ENCODE measurements at regions not wholly inside any gene's neighbourhood (a gene's known extent, or its start where the extent isn't known, plus 50 kb on each side); places are given as distances from the start of the nearest gene placed in this dataset.

DNA sequence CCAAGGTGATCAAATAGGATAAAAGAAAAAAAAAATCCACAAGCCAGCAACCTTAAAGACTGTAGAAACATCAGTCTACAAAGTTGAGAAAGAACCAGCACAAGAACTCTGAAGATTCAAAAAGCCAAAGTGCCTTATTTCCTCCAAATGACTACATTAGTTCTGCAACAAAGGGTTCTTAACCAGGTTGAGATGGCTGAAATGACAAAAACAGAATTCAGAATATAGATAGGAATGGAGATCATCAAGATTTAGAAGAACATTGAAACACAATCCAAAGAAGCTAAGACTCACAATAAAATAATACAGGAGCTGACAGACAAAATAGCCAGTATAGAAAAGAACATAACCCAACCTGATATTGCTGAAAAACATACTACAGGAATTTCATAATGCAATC lies 156.5 kb upstream of the ZCCHC13 start:
- no peak for DNase-seq (ENCODE audit: low read depth)
- TF ChIP-seq POLR2A (IDR thresholded peaks at IDR 0.05; ENCODE audit: extremely low read depth, insufficient read length) (no peak), MYC (IDR thresholded peaks at IDR 0.05; ENCODE audit: low read depth, low read length) (no peak)
- TF ChIP-seq, protein P1, sequence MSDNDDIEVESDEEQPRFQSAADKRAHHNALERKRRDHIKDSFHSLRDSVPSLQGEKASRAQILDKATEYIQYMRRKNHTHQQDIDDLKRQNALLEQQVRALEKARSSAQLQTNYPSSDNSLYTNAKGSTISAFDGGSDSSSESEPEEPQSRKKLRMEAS (IDR thresholded peaks at IDR 0.05; ENCODE audit: low read depth, low read length) = no peak
- TF ChIP-seq, protein P2, sequence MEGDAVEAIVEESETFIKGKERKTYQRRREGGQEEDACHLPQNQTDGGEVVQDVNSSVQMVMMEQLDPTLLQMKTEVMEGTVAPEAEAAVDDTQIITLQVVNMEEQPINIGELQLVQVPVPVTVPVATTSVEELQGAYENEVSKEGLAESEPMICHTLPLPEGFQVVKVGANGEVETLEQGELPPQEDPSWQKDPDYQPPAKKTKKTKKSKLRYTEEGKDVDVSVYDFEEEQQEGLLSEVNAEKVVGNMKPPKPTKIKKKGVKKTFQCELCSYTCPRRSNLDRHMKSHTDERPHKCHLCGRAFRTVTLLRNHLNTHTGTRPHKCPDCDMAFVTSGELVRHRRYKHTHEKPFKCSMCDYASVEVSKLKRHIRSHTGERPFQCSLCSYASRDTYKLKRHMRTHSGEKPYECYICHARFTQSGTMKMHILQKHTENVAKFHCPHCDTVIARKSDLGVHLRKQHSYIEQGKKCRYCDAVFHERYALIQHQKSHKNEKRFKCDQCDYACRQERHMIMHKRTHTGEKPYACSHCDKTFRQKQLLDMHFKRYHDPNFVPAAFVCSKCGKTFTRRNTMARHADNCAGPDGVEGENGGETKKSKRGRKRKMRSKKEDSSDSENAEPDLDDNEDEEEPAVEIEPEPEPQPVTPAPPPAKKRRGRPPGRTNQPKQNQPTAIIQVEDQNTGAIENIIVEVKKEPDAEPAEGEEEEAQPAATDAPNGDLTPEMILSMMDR (IDR thresholded peaks at IDR 0.05; ENCODE audit: low read depth, low read length) = no peak
- no peak overlapping the region for H3K4me3 ChIP-seq (ENCODE audit: low read depth, low read length)

DNA sequence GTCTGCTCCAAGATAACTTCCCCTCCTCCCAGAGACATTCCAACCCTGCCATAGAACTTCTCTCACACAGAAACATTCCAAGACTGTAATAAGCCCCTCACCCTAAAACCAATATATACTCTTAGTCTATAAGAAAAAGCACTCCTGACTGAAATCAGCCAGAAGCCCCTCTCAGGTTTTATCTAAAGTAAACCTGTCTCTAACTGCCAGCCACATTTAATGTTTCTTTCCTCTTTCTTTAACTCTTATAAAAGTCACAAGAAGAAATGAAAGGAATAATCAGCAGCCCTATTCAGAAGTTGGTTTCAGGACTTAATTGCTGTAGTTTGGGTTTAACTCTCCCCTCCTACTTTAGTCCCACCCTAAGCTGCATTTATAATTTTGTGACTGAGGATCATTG lies 165.0 kb upstream of the ZCCHC13 start:
- TF ChIP-seq MYC (IDR thresholded peaks at IDR 0.05; ENCODE audit: low read depth, low read length) = no peak
- H3K4me3 ChIP-seq (ENCODE audit: low read depth, low read length) = no peak overlapping the region
- DNase-seq (ENCODE audit: low read depth) = no peak

DNA sequence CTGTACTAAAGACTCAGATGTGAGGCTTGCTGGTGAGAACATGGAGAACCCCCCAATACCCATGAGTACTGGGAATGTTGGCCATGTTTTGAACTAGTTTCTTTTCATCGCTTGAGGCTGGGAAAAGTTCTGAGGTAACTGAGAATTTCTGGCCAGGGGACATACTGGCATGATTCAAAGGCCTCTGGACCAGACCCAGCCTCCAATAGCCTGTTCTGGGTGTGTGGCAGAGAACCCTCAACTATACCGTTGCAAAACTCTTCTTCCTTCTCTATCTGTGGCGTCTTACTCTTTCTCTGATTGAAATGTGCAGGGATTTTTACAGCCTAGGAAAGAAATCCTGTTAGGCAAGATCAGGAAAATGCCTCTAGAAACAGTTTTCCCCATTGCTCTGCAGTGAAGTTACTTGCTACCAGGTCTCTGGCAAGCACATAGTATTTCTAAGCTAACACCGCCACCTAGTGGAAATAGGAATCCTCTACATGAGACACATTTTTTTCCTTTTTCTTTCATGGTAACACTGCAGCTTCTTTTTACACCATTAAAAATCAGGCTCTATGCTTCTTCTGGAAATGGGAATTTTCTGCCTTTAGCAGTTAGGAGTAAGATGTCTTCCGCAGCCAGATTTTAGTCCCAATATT lies 170.7 kb upstream of the ZCCHC13 start:
- TF ChIP-seq, protein P2 (IDR thresholded peaks at IDR 0.05; ENCODE audit: low read depth, low read length) = peak; percentile 44
- TF ChIP-seq, protein P1 (IDR thresholded peaks at IDR 0.05; ENCODE audit: low read depth, low read length) = no peak
- TF ChIP-seq MYC (IDR thresholded peaks at IDR 0.05; ENCODE audit: low read depth, low read length) (no peak), POLR2A (IDR thresholded peaks at IDR 0.05; ENCODE audit: extremely low read depth, insufficient read length) (no peak)
- no peak overlapping the region for H3K4me3 ChIP-seq (ENCODE audit: low read depth, low read length)
- peak; percentile 69 for DNase-seq (ENCODE audit: low read depth)

DNA sequence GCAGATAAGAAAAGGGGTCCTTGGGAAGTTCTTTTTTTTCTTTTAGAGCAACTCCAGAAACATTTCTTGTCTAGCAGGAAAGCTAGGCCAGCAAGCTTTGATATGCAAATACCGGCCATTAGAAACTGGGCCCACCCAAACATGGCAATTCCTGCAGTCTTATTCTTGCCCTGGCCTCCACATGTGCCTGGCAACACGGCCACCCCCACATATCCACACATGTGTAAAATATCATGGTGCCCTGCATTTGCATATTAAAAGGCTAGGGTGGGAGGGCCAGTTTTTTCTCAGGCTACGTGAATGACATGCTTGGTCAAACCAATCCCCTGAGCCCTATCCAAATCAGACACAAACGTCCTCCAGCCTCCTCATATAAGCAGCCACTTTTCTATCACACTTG lies 171.7 kb upstream of the ZCCHC13 start:
- DNase-seq (ENCODE audit: low read depth) = no peak
- TF ChIP-seq POLR2A (IDR thresholded peaks at IDR 0.05; ENCODE audit: extremely low read depth, insufficient read length) (no peak), MYC (IDR thresholded peaks at IDR 0.05; ENCODE audit: low read depth, low read length) (no peak)
- TF ChIP-seq, protein P1 (IDR thresholded peaks at IDR 0.05; ENCODE audit: low read depth, low read length) = no peak
- TF ChIP-seq, protein P2 (IDR thresholded peaks at IDR 0.05; ENCODE audit: low read depth, low read length) = no peak

DNA sequence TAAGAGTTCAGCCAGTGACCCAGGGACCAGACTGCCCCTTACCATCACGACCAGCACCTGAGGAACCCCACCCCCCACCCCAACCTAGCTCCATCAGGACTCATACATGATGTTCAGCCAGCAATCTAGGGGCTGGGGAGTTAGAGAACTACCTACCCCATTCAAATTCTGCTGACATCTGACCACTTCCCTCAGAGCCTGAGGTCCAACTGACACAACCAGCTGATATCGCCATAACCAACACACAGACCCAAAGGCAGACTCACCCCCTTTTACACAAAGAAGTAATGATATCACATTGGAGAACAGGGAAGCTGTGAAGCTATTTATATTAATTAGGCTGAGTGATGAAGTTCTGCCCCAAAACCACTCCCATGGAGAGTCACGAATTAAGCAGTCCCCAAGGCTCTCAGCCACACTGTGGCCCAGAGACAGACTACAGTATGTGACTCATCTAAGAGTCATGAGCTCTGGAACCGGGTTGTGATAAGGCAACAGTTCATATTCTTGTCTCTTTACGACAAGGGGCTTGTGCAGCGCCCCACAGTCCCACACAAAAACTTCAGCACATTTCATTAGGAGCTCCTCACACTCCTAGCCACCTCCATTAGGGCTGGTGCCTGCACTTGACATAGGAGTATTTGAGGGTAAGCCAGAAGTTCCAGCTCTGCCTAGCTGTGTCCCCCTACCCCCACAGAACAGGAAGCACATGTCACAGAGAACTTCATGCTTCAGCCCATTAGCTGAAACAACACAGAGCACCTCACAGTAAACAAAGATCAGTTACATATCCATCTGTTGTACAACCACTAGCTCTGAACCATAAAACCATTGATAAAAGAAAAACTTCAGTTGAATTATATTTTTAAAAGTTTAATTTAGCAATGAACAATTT lies 184.7 kb upstream of the ZCCHC13 start:
- TF ChIP-seq, protein P2 (IDR thresholded peaks at IDR 0.05; ENCODE audit: low read depth, low read length) = no peak
- TF ChIP-seq, protein P1 (IDR thresholded peaks at IDR 0.05; ENCODE audit: low read depth, low read length) = peak; percentile 81
- TF ChIP-seq POLR2A (IDR thresholded peaks at IDR 0.05; ENCODE audit: extremely low read depth, insufficient read length) = no peak
- peak overlapping the region; percentile 32 for H3K4me3 ChIP-seq (ENCODE audit: low read depth, low read length)
- DNase-seq (ENCODE audit: low read depth) = peak; percentile 86

More for the DNA sequence above, 171.7 kb upstream of the ZCCHC13 start:
- H3K4me3 ChIP-seq (ENCODE audit: low read depth, low read length) = no peak overlapping the region

All from NB4 (cell line).